GM18909 (cell line): ENCODE measurements at regions not wholly inside any gene's neighbourhood (a gene's known extent, or its start where the extent isn't known, plus 50 kb on each side); places are given as distances from the start of the nearest gene placed in this dataset.

Source experiments
- ATAC-seq: cut with Tn5 transposase; IDR thresholded peaks from one replicate; pipeline ENCODE4 v1.9.1; 2021; ENCODE audit warnings: mild to moderate bottlenecking; ENCODE audit not compliant: unreplicated experiment, poor library complexity

DNA sequence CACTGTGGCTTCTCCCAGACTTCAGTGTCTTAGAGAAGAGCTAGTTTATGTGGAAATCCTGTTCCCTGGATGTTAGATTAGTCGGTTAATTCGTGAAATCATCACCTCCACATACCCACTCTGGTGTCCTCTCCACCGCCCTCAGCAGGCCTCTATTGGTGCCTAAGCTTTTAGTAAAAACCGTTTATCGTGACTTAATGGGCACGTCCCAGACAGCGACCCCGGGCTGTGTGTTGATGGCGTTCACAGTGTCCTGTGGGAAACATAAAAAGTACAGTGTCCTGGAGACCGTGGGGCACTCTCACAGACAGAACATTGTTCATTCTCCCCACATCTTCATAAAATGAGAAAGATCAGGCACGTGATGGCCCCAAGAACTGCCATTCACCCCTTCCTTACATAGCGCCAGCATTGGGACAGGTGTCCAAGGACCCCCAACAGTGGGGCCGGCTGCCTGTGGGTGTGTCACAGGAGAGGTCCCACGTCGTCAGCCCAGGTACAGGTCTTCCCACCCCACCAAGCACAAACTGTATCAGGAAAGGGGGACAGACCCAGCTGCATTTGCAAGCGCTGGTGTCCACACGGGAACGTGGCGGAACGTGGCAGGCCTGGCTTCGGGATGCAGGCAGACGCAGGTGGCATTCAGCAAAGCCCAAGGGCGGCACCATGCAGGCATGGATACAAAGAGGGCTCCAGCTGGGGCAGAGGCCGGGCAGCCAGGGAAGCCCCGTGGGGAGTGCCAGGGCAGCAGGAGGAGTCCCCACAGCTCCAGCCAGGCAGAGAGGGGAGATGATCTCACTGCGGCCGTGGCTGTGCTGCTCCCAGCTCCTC is 237.7 kb downstream of the DLL1 start:
- no peak for ATAC-seq

DNA sequence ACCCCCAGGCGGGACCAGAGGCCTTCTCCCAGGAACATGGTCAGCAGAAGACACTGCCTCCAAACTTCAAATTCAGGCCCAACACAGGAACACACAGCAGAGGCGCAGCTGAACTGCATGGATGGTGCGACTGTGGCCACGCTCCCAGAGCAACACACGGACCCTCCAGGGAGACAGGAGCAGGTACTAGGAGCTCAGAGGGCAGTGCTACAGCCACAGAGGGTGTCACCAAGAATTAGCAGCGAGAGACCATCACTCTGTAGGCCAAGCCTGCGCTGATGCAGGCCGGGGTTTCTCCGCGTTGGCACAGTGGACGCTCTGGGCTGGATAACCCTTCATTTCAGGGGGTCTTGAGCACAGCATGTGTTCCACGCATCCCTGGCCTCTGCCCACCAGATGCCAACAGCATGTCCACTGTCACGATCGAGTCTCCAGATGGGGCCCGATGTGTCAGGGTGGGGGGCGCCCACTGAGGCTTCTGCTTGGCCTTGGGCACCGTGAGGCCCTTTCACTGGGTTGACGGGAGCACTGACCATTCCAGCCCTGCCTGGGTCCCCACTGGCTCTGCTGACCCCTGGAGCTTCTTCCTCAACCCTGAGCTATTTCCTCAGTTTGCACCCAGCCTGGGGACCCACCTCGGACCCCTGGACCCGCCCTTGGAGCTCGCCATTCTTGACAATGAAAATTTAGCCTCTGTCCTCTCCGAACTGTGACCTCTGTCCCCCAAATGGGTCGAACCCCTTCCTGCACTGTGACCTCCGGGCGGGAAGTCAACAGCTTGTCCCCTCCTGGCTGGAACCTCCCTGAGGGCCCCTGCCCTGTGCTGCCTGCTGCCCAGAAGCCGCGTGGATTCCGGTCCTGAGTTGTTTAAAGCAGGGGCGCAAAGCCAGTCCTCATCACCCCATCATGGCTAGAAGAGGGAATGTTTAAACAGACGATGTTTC is 239.4 kb downstream of the DLL1 start:
- no peak for ATAC-seq

DNA sequence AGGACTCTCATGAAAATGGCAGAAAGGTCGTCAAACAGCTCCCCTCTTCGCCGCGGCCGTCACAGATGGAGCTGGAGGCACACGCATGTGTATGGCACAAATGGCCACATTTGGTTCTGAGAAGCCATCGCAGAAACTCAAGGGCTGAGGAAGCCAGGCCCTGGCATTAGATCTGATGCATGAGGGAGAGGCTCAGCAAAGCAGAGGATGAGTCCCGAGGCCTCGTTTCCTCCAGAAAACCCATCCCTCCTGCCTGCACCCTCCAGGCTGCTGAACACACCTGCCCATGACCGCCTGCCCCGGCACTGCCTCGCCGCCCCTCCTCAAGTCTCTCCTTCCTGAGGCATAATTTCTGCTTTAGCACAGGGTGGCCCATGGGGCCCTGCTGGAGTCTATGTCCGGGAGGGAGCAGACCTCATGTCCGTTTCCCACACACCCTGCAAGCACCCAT is 240.3 kb downstream of the DLL1 start:
- ATAC-seq: no peak

DNA sequence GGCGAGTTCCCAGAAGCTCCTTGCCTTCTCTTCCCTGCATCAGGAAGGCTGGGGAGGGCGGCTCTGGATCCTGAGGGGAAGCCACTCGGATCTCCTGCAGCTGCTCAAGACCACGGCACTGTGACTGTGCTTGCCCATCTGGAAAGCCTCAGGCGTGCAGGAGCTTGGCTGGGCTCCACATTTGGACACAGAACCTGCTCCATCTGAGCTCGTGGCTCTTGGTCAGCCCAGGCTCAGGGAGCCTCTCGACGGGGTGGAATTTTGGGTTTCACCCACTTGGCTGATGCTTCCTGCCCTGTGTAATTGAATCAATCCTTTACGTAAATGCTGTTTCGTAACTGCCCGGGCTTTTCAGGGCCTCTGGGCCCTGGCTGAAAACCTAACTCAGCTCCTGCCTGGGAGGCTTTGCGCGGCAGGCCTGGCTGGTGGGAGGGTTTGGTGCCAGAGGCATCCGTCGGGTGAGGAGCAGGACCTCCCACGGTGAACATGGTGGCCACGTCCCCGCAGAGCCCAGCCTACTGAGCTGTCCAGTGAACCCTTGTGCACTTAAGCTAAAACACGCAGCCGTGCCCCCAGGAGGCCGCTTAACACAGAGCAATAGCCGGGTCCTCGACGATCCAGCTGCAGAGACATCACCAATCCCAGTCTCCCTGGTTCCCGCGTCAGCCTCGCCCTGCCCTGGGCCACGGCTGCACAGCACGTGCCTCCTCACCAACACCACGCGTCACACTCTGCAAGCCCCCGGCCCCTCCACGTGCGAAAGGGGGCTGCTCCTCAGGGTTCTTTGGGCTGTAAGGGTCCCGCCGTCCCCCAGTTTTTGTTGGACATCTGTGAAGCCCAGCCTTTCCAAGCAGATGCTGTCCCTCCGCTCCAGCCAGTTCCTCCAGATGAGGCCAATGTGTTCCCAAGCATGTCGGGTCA is 241.0 kb downstream of the DLL1 start:
- ATAC-seq: no peak

DNA sequence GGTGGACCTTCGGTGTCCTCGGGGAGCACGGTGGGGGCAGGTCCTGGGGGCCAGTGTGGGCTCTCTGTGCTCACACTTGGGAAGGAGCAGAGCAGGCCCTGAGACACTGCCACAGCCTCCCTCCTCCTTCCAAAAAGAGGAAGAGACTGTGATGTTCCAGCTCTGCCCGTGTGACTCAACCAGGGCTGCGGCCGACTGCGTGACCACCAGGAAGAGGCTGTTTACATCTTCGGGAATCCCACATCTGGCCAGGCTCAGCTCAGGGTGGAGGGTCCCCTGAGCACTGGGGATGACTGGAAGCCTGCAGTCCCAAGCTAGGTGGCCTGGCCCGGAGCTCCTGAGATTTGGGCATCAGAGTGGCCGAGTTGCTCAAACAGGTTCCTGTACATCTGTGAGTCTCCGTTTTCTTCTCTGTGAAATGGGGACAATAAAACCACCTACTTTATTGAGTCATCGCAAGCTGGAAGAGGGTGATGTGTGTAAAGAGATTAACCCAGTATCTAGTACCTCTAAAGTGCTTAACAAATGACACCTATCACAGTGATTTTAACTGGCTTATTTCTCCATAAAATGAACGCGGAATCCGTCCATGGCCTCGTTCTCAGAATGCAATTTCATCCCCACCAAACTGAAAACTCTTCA is 242.1 kb downstream of the DLL1 start:
- no peak for ATAC-seq

DNA sequence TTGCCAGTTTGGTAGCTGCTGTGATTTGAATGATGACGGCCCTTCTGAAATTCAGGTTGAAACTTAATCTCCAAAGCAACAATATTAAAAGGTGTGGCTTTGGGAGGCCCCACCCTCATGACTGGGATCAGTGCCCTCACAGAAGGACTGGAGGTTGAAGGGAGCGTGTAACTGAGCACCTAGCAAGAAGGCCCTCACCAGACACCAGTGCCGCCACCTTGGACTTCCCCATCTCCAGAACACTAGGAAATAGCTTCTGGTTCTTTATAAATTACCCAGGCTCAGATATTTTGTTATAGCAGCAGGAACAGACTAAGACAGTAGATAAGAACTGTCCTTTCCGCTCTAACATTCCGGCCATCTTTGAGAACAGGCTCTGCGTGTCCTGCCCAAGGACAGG is 243.1 kb downstream of the DLL1 start:
- ATAC-seq: no peak

DNA sequence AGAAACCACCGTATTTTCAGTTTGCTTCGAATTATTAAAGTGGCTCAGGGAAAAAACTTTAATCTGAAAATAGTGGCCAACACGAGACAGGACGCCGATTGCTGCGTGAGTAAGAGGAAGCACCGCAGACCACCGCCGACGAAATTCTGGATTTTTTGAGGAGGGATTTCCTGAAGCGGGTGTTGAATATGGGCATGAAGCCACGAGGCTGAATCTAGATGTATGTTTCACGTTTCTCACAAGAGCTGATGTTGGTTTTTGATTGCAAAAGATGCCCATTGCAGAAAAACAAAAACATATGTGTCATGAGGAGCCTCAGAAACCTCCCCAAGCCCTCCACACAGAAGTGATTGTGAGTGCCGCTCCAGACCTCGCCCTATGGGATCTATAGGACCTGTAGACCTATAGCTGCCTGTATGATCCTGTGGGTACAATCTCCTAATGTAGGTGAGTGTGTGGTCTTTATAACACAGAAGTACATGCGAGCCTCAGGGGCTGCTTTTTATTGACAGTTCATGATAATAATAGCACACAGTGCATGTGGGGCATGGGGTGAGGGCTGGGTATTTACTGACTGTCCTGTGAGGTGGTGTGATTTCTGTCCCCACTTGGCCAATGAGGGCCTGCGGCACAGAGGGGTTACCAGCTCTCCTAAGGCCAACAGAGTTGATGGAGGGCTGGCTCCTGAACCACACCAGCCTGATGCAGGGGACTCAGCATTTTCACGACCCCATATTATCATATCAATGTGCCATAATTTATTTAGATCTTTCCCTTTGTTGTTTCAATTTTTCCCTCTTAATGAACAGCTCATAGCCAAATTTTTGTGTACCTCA is 243.9 kb downstream of the DLL1 start:
- ATAC-seq: no peak

DNA sequence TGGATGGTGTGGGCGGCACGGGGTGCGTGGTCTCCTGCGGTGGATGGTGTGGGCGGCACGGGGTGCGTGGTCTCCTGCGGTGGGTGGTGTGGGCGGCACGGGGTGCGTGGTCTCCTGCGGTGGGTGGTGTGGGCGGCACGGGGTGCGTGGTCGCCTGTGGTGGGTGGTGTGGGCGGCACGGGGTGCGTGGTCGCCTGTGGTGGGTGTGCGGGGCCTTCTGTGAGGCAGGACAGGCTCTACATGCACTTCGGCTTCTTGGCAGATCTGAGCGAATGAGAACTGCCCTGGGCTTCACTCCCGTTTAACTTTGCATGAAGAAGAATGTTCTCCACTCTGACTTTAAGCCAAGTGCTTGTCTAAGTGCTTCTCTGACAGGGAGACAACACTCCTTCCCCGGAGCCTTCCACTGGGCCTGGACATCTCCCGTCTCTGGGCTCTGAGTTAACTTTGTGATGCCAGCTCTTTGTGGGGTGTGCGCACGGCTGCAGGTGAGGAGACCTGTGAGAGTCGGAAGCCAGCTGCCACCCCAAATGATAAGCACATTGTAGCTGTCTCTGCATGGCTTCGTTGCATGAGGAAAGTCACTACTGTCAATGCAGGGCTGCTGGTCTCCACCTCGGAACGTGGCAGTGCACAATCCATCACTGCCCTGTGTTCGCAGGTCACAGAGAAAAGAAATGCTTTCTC is 244.8 kb downstream of the DLL1 start:
- no peak for ATAC-seq

DNA sequence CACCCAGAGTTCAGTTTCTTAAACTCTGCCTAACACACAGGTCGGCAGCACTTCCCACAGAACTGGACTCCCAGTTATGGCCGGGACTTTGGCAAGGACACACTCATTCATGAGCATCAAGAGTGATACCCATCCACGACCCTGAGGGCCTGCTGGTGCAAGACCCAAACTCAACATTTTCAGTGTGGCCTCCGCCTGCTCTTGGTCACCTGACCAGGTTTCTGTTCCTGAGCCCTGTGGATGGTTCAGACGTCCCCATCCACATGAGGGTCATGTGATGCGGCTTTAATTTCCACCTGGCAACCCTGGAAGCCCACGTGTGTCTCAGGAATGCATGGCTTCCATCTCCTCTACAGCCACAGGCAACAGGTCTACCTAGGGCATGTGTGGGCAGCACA is 245.3 kb downstream of the DLL1 start:
- ATAC-seq: no peak

DNA sequence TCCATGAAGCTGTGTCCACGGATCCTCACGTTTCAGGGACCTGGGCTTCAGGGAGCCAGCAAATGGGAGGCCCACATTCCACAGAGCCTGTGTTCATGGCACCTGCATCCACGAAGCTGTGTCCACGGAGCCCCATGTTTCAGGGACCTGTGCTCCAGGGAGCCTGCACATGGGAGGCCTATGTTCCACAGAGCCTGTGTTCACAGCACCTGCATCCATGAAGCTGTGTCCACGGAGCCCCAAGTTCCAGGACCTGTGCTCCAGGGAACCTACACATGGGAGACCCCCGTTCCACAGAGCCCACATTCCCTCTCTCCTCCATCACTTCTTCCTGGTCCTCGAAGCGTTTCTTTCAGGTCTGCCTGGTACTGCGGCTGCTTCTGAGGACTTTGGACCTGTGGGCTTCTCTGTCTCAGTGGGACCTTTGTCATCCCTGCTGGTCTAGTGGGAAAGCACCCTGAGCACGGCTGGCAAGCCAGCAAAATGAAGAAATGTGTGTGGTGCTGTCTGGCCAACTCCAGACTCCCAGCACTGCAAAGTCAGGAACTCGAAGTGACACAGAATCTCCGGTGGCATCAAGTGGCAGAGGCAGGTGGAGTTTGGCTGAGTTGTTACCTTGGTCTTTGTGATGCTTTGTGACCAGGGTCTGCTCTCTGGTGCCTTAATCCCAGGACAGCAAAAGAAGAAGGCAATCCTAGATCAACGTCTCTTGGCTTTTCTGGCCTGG is 245.9 kb downstream of the DLL1 start:
- ATAC-seq: no peak

DNA sequence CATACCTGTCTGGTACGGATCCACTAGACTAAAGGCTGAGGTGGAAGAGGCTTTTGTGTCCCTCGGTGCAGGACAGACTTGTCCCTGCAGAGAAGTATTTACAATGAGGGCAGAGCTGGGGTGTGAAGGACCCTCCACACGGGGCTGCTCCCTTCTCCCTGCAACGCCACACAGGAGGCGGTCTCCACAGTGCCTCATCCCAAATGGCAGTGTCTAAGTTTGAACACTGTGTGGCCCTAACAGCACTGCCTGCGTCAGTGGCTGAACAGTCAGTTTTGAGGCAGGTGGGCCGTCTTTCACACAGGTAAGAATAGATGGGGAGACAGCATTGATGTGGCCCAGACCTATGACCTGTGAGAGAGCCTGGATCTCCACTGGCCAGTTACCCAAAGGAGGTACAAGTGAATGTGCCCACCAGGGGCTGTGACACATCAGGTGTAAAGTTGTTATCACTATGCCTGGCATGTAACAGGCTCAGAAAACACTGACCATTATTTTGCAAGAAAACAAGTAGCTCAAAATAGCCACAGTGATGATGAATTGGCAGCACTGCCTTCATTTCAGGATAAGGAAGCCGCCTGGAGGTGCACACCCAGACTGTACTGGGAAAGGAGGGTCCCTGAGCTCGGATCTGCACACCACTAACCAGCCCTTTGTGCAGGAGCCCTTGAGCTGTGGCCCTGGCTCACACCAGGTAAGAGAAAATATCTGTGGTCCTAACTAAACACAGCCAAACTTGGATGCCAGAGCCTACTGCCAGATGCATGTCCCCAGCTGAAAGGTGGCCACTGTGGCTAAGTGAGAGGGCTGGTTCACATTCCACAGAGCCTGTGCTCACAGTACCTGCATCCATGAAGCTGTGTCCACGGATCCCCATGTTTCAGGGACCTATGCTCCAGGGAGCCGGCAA is 246.7 kb downstream of the DLL1 start:
- ATAC-seq: no peak

DNA sequence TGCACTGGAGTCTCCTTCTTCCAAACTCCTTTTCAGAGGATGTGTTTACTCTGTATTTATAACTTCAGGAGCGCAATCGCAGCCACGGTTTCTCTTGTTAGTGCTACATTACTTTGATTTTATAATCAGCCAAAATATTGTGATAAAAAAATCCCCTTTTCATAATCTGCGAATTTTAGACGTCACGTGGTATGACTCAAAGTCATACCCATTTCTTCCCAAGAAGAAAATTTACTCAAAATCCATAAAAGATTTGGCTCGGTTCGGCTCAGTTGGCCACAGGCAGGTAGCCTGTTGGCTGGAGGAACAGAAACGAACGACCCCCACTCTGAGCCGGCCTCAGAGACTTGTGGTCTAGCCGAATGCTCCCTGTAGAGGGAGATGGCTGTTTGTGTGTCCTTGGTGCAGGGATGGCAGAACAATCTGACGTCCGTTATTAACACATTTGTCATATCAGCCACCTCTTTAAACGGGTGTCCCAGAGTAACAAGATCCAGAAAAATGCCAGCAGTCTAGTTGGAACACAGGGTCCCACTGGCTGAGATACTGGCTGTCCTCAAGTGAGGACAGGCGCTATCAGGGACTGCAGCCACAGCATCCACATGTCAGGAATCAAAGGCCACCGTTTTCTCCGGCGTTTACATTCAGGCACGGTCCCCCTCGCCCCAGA is 247.6 kb downstream of the DLL1 start:
- ATAC-seq: no peak

DNA sequence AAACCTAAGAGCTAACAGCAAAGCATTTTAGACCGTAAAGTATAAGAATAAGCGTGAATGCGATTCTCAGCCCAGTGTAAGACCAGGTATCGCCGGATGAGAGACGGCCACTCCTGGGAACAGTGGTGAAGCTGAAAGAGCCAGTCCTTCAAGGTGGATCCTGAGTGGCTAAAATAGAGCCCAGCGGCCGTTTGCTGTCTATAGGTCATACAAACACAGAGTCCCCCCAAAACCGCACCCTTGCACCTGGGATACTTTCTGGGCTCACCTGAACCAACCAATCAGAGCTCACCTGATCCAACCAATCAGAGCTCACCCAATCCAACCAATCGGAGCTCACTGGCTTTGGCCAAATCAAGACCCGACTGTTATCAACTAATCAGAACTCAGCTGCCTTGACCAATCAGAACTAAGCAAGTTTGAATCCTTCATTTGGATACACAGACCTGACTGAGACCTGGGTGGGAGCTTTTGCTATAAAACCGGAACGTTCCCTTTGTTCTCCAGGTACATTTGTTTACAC is 248.2 kb downstream of the DLL1 start:
- no peak for ATAC-seq

DNA sequence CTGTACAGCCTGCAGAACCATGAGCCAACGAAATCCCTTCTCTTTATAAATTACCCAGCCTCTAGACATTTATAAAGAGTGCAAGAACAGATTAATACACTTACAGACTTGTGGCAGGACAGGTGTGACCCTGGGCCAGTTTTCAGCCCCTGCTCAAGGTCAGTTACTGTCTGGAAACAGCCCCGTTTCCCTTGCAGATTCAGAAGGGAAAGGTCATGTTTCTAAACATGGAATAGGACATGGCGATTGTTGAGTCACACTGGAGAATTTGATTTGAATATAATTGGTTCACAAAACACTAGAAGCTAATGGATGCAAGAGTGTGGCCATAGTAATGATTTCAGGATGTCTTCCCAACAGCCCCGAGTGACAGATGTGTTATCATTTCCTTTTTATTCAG is 248.8 kb downstream of the DLL1 start:
- no peak for ATAC-seq

DNA sequence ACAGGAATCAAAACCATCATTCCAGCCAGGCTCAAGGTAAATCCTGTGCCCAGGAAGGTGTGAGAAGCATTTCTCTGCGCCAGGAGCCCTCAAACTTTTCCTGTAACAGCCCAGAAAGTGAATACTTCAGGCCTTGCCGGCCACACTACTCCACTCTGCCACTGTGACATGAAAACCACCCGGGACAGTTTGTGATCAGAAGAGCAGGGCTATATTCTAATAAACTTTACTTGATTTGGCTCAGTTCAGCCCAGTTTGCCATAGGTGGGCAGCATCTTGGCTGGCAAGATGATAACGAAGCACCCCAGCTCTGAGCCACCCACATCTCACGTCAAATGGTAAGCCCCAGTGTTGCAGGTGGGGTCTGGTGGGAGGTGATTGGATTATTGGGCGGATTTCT is 249.4 kb downstream of the DLL1 start:
- ATAC-seq: no peak

DNA sequence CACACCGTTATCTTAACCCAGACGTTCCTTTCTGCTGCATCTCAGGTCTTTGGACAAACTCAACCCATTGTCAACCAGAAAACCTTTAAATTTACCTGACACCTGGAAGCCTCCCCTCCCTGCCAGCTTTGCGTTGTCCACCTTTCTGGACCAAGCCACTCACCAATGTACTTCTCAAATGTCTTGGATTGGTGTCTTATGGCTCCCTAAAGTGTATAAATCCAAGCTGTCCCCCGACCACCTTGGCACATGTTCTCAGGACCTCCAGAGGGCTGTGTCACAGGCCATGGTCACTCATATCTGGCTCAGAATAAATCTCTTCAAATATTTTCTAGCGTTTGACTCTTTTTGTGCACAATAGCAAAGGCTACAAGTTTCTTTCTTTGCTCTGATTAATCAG is 250.0 kb downstream of the DLL1 start:
- no peak for ATAC-seq
